Left colon (tissue), 2 donors: ENCODE measurements at regions not wholly inside any gene's neighbourhood (a gene's known extent, or its start where the extent isn't known, plus 50 kb on each side); places are given as distances from the start of the nearest gene placed in this dataset.
A peak's percentile ranks its signal among the peaks of the same experiment; 100 is the strongest.
"Not testable (repeated sequence)": the region's sequence is repeated elsewhere in the genome, so short reads cannot be mapped to it uniquely, and the experiment has no call there.

Experiments used
- ATAC-seq: fragments of 200-7000 bp; cut with Tn5 transposase; one replicate; pipeline ENCODE4 v1.9.1; 2020; ENCODE audit warnings: mild to moderate bottlenecking, moderate library complexity
- DNase-seq, 2 donors: peaks; one replicate each; pipeline ENCODE4 v3.0.0-alpha.2; 2020
- intact Hi-C, 2 donors: fragments of 100-400 bp; cut with DNase I in 1 of 2; cut with micrococcal nuclease in 1 of 2; formaldehyde crosslinking; loops; one replicate each; pipeline versions ENCODE4 v1.11.2 to v1.14.0; 2022; cut with DNase I, micrococcal nuclease
- donor health status: DM: no; HTN: no; CAD: no.
- donor health status: DM: yes; HTN: yes; CAD: no.

- intact Hi-C loops, result loop anchor here in 1 of 2 donors (5.0 kb wide), 1 partner anchor 788 kb away; no protein-coding TSS in a partner anchor
- DNase-seq (no peak), ATAC-seq (no peak)
Measured at GRCh38 chr9:108270561-108270960, 585.2 kb downstream of the ACTL7B start.

DNA sequence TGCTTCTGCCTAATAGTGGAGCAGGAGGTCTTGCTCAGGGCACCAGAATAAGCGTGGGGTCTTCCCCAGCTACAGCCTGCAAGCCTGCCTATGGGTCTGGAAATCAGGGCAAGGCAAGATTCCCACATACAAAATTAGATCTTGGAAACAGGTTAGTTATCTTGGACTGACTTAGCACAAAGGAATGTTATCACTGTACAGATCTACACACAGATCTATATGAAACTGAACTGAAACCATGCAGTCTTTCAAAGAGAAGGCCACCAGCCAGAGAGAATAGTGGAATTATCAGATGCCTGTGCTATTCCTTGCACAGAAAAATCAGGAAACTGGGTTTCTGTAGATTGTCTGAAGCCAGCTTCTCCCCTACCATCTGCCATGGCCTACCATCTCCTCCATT lies 585.7 kb downstream of the ACTL7B start:
- DNase-seq (no peak), ATAC-seq (no peak)
- intact Hi-C loops, result loop anchor here in 1 of 2 donors (5.0 kb wide), 1 partner anchor 788 kb away; no protein-coding TSS in a partner anchor

GRCh38 chr9:108269371-108269770 lies 586.4 kb downstream of the ACTL7B start:
- ATAC-seq (no peak), DNase-seq (no peak)
- intact Hi-C loops, result no loop called here

GRCh38 chr9:108265065-108265464 lies 590.7 kb downstream of the ACTL7B start:
- ATAC-seq, result no peak
- intact Hi-C loops, result no loop called here

DNA sequence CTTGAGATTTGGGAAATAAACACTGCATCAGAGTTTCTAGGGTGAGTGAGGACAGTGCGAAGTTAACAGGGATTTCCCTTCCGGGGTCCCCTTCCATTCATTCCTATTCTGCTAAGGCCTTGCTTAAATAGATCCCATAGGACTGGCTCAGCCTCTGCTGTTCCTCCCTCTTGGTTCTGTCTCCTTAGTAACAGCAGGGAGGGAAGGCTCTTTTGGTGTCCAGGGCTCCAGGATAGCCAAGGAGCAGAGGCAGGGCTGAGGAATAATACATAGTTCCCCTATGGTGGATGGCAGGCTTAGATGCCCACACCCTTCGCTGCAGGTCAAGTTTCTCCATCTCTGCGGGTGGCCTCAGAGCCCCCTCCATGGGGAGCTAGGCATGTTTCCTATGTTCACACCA lies 591.7 kb downstream of the ACTL7B start:
- ATAC-seq (no peak), DNase-seq (no peak)
- intact Hi-C loops, result no loop called here

More at GRCh38 chr9:108265065-108265464, 590.7 kb downstream of the ACTL7B start:
- DNase-seq, result no peak

- ATAC-seq (no peak), DNase-seq (no peak)
- intact Hi-C loops, result no loop called here
Measured at GRCh38 chr9:108262836-108263235, 593.0 kb downstream of the ACTL7B start.

GRCh38 chr9:108259917-108260675 lies 595.7 kb downstream of the ACTL7B start:
- peak; percentile 42 for ATAC-seq
- intact Hi-C loops, result no loop called here
- no peak for DNase-seq

GRCh38 chr9:108258640-108259039 lies 597.1 kb downstream of the ACTL7B start:
- no peak for ATAC-seq
- intact Hi-C loops, result no loop called here

DNA sequence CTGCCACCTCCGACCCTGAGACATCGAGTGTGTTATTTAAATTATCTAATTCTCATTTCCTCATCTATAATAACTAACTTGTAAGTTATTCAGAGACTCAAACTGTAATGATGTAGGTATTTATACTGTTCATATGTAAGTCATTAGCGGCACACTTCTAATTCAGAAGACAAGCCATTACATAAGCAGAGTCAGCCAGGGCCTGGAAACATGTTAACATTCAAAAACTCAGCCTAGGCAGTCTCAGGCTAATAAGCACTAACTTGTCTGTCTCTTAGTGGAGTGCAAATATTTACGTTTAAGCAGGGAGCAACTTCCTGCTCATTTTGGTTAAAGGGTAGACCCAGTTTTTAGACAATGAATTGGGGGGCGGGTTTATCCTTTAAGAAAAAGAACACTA lies 598.4 kb downstream of the ACTL7B start:
- intact Hi-C loops, result no loop called here
- ATAC-seq (no peak), DNase-seq (no peak)

More at GRCh38 chr9:108258640-108259039, 597.1 kb downstream of the ACTL7B start:
- no peak for DNase-seq

GRCh38 chr9:108254236-108254635 lies 601.5 kb downstream of the ACTL7B start:
- DNase-seq (no peak), ATAC-seq (no peak)
- intact Hi-C loops, result no loop called here

GRCh38 chr9:108247391-108247790 lies 608.4 kb downstream of the ACTL7B start:
- not testable (repeated sequence) for ATAC-seq, DNase-seq

DNA sequence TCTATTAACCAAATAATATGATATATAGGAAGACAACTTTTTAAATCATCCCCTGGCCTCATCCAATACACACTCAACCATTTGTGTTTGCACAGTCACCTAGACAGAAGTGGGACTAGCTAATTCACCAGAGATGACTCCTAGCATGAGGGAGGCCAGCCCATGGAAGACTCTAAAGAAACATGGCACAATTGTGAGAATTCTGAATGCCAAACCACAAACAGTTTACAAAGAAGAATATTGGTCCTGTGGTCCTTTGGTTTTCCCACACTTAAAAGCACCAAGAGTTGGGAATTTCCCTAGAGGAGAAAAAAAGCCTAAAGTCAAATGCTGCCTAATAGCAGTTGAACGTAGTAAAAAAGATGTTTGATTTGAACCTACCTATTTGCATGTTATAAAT lies 609.9 kb downstream of the ACTL7B start:
- intact Hi-C loops, result no loop called here
- DNase-seq (no peak), ATAC-seq (no peak)

More at GRCh38 chr9:108247391-108247790, 608.4 kb downstream of the ACTL7B start:
- intact Hi-C loops, result not testable (repeated sequence)

- ATAC-seq (no peak), DNase-seq (no peak)
- intact Hi-C loops, result no loop called here
Measured at GRCh38 chr9:108245331-108245730, 610.5 kb downstream of the ACTL7B start.

DNA sequence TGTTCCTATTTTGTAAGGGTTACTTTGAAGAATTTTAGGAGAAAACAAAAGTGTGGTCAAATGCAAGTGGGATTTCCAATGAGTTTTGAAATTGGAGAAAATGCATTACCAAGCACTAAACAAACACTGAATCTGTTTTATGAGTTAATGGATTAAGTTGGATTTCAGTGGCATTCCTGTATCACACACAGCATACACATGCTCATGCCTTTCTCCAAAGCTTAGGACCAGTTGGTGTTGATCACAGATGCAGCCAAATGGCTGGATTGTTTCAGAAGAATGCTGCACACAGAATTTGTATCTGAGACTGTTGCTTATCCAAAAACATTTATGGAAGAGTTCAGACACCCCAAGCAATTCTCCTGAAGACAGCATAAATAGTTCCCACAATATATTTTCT lies 611.1 kb downstream of the ACTL7B start:
- DNase-seq, result no peak
- intact Hi-C loops, result no loop called here
- ATAC-seq, result no peak

- intact Hi-C loops, result no loop called here
- no peak for DNase-seq
- ATAC-seq, result no peak
Measured at GRCh38 chr9:108241384-108242073, 614.3 kb downstream of the ACTL7B start.

DNA sequence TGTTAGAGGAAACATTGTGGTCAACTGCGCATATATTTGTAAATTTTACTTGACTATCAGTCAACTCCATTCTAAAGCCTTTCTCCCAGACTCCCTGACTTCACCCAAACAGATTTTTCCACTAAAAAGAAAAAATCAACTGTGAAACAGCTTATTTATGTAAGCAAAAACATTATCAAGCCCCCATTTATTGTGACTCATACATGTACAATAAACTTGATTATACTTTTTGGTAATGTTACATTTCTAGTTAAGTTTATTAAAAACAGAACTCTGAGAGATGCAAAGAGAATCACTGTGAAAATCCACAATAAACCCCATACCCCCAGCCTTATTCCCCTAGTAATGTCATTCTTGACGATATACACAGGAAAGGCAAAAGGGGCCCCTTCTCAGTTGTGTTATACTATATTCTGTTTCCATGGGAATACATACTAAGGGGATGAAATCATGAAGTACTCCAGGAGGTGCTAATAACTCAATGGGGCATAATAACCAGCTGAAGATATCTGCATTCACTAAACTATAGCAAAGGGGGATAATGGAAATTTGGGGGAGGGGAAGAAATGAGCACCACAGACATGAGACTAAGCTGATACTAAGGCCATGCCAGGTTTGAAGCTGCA lies 616.0 kb downstream of the ACTL7B start:
- ATAC-seq (no peak), DNase-seq (no peak)
- intact Hi-C loops, result no loop called here

- DNase-seq (no peak), ATAC-seq (no peak)
- intact Hi-C loops, result no loop called here
Measured at GRCh38 chr9:108235609-108236008, 620.2 kb downstream of the ACTL7B start.

- intact Hi-C loops, result no loop called here
- no peak for DNase-seq
- ATAC-seq, result no peak
Measured at GRCh38 chr9:108234811-108235210, 621.0 kb downstream of the ACTL7B start.

GRCh38 chr9:108225149-108225800 lies 630.5 kb downstream of the ACTL7B start:
- ATAC-seq, result no peak
- no peak for DNase-seq
- intact Hi-C loops, result no loop called here
